Spleen (tissue), 7 donors: ENCODE measurements at regions not wholly inside any gene's neighbourhood (a gene's known extent, or its start where the extent isn't known, plus 50 kb on each side); places are given as distances from the start of the nearest gene placed in this dataset.

Experiments
- POLR2A ChIP-seq, 3 donors: fragments of 450-650 bp; IDR thresholded peaks; one replicate each; pipeline ENCODE4 v1.5.1; 2017; ENCODE audit warnings: antibody characterized with exemption in 3 of 3, mild to moderate bottlenecking in 1 of 3
- POLR2AphosphoS5 ChIP-seq, 3 donors: sonication (generic); formaldehyde crosslinking; IDR thresholded peaks; one replicate each; pipeline ENCODE4 v1.5.1; 2017; ENCODE audit warnings: antibody characterized with exemption in 3 of 3
- TF ChIP-seq, protein P1 (sequence below), 11 experiments: fragments of 200-600 bp in 7 of 11; fragments of 450-650 bp in 4 of 11; sonication (generic) in 4 of 11; IDR thresholded peaks in 8 of 11; conservative IDR thresholded peaks in 3 of 11; 1 replicate in 7 of 11; 2 replicates in 4 of 11; pipeline versions ENCODE4 v1.4.0 to v1.8.0; 2016 to 2021; ENCODE audit warnings: antibody characterized with exemption in 11 of 11, inconsistent platforms in 4 of 11, mild to moderate bottlenecking in 1 of 11
- donor health status: DM: no; HTN: no; CAD: no; lungs with moderate emphysema.
- donor health status: DM: no; HTN: no; CAD: no.
- donor health status: DM: no; HTN: no; CAD: no.

GRCh38 chr2:83067947-83068346 is 1391.1 kb downstream of the SUCLG1 start:
- TF ChIP-seq POLR2AphosphoS5 (IDR thresholded peaks at IDR 0.05) (no peak), POLR2A (IDR thresholded peaks at IDR 0.05) (no peak)
- TF ChIP-seq, protein P1, sequence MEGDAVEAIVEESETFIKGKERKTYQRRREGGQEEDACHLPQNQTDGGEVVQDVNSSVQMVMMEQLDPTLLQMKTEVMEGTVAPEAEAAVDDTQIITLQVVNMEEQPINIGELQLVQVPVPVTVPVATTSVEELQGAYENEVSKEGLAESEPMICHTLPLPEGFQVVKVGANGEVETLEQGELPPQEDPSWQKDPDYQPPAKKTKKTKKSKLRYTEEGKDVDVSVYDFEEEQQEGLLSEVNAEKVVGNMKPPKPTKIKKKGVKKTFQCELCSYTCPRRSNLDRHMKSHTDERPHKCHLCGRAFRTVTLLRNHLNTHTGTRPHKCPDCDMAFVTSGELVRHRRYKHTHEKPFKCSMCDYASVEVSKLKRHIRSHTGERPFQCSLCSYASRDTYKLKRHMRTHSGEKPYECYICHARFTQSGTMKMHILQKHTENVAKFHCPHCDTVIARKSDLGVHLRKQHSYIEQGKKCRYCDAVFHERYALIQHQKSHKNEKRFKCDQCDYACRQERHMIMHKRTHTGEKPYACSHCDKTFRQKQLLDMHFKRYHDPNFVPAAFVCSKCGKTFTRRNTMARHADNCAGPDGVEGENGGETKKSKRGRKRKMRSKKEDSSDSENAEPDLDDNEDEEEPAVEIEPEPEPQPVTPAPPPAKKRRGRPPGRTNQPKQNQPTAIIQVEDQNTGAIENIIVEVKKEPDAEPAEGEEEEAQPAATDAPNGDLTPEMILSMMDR (IDR thresholded peaks at IDR 0.05 in 8 of 11, conservative IDR thresholded peaks at IDR 0.05 in 3 of 11) = no peak
